Head of caudate nucleus (tissue), 42 donors: ENCODE measurements at regions not wholly inside any gene's neighbourhood (a gene's known extent, or its start where the extent isn't known, plus 50 kb on each side); places are given as distances from the start of the nearest gene placed in this dataset.

Source experiments
- DNase-seq, 42 donors: peaks; one replicate each; pipeline versions ENCODE4 v3.0.0 to v3.0.0-alpha.2; 2020 to 2021; ENCODE audit warnings: mixed read lengths in 7 of 42
- intact Hi-C: fragments of 100-400 bp; cut with DNase I; formaldehyde crosslinking; loops from one replicate; pipeline ENCODE4 v1.15.0; 2022

GRCh38 chr2:7666596-7667259 lies 749.5 kb downstream of the RNF144A start:
- intact Hi-C loops = no loop called here
- no peak for DNase-seq

GRCh38 chr2:7667260-7667757 lies 750.1 kb downstream of the RNF144A start:
- DNase-seq = no peak
- intact Hi-C loops = no loop called here

- intact Hi-C loops = no loop called here
- peak in 1 of 42 donors; percentile 44 for DNase-seq
These were observed 753.9 kb downstream of the RNF144A start for GRCh38 chr2:7670905-7671641.

DNA sequence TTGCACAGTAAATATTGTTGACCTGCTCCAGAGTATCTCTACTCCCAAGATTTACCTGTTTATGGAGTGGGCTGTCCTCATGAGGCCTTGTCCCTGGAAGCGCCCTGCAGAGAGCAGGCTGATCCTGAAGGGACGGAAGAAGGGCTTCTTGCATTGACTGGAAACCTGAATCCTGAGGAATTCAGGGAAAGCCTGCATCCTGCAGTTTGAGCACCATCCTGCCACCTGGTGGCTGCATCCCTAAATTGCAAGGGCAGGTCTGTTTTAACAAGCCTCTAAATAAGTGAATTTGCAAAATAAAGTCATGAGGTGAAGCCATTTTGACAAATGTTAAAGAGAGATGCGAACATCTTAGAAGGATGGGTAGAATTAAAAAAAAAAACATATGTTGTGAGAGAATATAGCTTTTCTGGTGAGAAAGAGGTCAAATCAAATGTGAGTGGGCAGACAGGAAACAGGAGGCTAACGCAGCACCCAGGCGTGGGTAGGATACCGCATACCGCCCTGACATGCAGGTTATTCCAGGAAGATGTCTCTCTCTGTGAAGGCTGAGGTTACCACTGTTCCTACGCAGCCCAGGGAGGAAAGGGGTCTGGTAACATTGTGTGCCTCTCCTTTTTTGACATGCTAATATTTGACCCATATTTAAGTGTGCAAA lies 754.9 kb downstream of the RNF144A start:
- DNase-seq = peak in 27 of 42 donors; percentile 5 to 69 (median 32)
- intact Hi-C loops = no loop called here

GRCh38 chr2:7672685-7673071 lies 755.5 kb downstream of the RNF144A start:
- intact Hi-C loops = no loop called here
- DNase-seq = no peak

- intact Hi-C loops = no loop called here
- no peak for DNase-seq
These were observed 755.9 kb downstream of the RNF144A start for GRCh38 chr2:7673101-7673500.

- no peak for DNase-seq
- intact Hi-C loops = no loop called here
These were observed 756.6 kb downstream of the RNF144A start for GRCh38 chr2:7673853-7674252.

DNA sequence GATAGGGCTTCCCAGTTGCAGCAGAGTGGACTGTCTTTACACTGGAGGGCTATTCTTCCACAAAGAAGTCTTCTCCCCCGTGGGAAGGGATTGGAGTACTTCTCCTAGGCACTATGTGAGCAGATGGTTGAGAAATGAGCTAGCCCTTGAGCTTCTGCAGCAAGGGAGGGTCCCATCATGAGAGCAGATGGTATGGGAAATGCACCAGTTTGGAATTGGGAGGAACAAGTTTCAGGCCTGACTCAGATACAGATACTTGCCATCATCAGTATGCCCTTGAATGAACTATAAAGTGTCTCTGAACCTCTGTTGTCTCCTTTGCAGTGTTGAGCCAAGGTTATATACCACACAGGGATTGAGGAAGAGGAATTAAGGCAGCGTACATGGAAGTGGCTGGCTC lies 757.4 kb downstream of the RNF144A start:
- intact Hi-C loops = no loop called here
- no peak for DNase-seq

DNA sequence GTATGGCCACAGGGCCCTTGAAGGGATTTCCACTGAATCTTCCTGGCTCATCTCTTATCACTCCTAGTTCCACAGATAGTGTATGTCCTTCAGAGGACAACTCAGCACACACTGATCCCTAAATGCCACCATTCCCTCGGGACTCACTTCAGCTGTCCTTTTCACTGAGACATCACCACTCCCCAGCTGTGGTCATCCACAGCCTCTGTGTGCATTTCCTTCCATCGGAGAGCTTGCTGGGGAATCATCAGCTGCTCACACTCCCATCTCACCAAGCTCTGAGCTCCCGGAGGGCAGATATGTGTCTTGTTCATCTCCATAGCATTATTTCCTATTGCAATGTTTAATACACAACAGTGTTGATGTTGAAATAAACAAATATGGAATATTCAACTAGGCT lies 759.5 kb downstream of the RNF144A start:
- no peak for DNase-seq

GRCh38 chr2:7681881-7682461 lies 764.8 kb downstream of the RNF144A start:
- no peak for DNase-seq
- intact Hi-C loops = no loop called here

More for the DNA sequence above, 759.5 kb downstream of the RNF144A start:
- intact Hi-C loops = no loop called here

GRCh38 chr2:7683196-7683595 lies 766.0 kb downstream of the RNF144A start:
- intact Hi-C loops = no loop called here
- no peak for DNase-seq

DNA sequence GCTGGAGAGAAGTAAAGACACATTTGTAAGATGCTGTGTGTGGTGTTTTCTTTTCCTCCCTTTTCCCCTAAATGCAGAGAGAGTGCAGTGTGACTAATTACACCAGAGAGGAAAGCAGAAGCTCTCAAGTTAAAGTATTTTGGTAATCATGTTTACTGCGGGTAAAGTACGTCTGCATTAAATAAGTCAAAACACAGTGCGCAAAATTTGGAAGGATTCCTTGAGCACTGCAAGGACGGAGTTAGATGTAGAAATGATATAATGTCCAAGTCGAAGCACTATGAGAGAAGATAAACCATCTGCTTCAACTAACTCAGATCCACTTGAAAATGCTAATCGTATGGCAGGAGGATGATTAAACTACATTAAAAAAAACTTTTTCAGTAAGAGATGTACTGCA lies 766.5 kb downstream of the RNF144A start:
- intact Hi-C loops = no loop called here
- no peak for DNase-seq

- intact Hi-C loops = no loop called here
- DNase-seq = no peak
These were observed 768.3 kb downstream of the RNF144A start for GRCh38 chr2:7685342-7686015.

- DNase-seq = no peak
- intact Hi-C loops = no loop called here
These were observed 768.8 kb downstream of the RNF144A start for GRCh38 chr2:7686016-7686385.

DNA sequence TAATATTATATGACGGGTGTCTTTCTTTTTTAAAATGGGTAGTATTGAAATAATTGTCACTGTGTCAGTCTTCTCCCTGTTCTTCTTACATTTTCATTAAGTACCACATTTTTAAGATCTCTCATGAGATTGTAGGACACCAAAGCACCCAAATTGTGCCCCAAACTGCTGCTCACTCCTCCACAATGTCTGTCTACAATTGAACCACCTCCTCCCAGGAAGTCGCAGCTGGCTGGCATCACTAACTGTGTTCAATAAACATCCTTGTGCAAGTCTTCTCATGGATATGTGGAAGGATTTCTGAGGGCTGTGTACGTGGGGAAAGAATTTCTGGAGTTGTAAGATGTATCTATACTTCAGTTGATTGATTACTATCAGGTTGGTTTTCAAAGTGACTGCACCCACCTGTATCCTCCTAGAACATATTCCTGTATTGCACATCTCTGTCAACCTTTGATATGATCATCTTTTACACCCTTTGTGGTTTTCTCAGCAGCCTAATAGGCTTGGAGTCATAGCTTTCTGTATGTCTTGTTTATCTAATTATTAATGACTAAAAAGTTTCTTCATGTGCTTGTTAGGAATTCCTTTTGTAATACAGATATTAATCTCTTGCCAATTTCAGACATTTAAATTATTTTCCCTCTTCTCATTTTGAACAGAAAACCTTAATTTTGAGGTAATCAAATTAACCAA lies 774.9 kb downstream of the RNF144A start:
- DNase-seq = no peak

DNA sequence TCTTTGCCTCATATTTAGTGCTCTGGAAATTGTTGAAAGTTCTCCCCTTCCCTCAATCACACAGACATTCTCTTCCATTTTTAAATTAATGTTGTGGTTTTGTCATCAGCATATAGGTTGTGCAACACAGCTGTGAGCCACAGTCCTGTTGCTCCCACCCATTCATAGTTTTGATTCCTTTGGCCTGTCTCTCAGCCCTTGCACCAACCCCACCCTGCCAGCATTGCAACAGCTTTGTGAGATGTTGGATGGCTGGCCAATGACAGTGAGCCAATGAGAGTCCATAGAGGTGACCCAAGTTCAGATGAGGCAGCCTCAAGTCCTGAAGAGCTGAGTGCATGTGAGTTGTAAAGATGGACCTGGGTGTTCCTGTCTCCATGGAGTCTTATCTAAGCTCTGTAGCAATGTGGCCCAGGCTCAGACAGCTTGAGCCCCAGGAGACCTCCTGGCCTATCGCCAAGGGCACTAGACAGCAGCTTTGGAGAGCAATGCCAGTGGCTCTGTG lies 775.5 kb downstream of the RNF144A start:
- intact Hi-C loops = no loop called here
- no peak for DNase-seq

More for the DNA sequence above, 774.9 kb downstream of the RNF144A start:
- intact Hi-C loops = no loop called here

- no peak for DNase-seq
- intact Hi-C loops = no loop called here
These were observed 776.2 kb downstream of the RNF144A start for GRCh38 chr2:7693246-7694075.
